Lower leg skin (tissue), 4 donors: ENCODE measurements at regions not wholly inside any gene's neighbourhood (a gene's known extent, or its start where the extent isn't known, plus 50 kb on each side); places are given as distances from the start of the nearest gene placed in this dataset.

Experiments used
- DNase-seq, 2 donors: peaks; one replicate each; pipeline ENCODE4 v3.0.0-alpha.2; 2019; ENCODE audit warnings: low spot score in 2 of 2
- H3K4me3 ChIP-seq: fragments of 200-600 bp; sonication (generic); 2 replicates; pipeline ENCODE4 v1.5.1; 2017; ENCODE audit warnings: mild to moderate bottlenecking, low read depth; ENCODE audit not compliant: poor library complexity, severe bottlenecking
- POLR2A ChIP-seq, 2 donors: fragments of 450-650 bp; IDR thresholded peaks; one replicate each; pipeline ENCODE4 v1.6.1; 2016 to 2017; ENCODE audit warnings: antibody characterized with exemption in 2 of 2, mild to moderate bottlenecking in 1 of 2, moderate library complexity in 1 of 2
- WGBS, 2 donors: methylation state at CpG; one replicate each; pipeline ENCODE4 v1.1.5; 2018; 5-methylcytosine and 5-hydroxymethylcytosine counted together
- intact Hi-C: fragments of 100-400 bp; cut with DNase I; formaldehyde crosslinking; loops from one replicate; pipeline ENCODE4 v1.15.0; 2023; ENCODE audit warnings: low total_unique reads
- TF ChIP-seq, protein P1 (sequence below), 3 donors: fragments of 450-650 bp; IDR thresholded peaks; one replicate each; pipeline ENCODE4 v1.5.1; 2016; ENCODE audit warnings: antibody characterized with exemption in 3 of 3, mild to moderate bottlenecking in 3 of 3, moderate library complexity in 2 of 3

DNA sequence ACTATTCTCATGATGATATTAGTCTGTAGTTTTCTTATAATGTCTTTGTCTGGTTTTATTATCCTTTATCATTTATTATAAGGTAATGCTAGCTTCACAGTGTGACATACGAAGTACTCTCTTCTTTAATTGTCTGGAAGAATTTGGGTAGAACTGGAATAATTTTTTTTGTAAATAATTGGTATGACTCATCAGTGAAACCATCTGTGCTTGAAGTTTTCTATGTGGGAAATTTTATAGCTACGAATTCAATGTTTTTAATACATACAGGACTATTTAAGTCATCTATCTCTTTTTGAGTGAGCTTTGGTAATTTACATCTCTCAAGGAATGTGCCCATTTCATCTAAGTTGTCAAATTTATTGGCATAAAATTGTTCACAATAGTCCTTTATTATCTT, 86.3 kb downstream of the SOD2 start:
- TF ChIP-seq, protein P1, sequence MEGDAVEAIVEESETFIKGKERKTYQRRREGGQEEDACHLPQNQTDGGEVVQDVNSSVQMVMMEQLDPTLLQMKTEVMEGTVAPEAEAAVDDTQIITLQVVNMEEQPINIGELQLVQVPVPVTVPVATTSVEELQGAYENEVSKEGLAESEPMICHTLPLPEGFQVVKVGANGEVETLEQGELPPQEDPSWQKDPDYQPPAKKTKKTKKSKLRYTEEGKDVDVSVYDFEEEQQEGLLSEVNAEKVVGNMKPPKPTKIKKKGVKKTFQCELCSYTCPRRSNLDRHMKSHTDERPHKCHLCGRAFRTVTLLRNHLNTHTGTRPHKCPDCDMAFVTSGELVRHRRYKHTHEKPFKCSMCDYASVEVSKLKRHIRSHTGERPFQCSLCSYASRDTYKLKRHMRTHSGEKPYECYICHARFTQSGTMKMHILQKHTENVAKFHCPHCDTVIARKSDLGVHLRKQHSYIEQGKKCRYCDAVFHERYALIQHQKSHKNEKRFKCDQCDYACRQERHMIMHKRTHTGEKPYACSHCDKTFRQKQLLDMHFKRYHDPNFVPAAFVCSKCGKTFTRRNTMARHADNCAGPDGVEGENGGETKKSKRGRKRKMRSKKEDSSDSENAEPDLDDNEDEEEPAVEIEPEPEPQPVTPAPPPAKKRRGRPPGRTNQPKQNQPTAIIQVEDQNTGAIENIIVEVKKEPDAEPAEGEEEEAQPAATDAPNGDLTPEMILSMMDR (IDR thresholded peaks at IDR 0.05), result no peak
- TF ChIP-seq POLR2A (IDR thresholded peaks at IDR 0.05), result no peak
- intact Hi-C loops, result no loop called here
- WGBS, 2 donors, result 40% methylated on average over 2 of the region's 2 CpGs
- DNase-seq, result no peak
- no peak overlapping the region for H3K4me3 ChIP-seq

DNA sequence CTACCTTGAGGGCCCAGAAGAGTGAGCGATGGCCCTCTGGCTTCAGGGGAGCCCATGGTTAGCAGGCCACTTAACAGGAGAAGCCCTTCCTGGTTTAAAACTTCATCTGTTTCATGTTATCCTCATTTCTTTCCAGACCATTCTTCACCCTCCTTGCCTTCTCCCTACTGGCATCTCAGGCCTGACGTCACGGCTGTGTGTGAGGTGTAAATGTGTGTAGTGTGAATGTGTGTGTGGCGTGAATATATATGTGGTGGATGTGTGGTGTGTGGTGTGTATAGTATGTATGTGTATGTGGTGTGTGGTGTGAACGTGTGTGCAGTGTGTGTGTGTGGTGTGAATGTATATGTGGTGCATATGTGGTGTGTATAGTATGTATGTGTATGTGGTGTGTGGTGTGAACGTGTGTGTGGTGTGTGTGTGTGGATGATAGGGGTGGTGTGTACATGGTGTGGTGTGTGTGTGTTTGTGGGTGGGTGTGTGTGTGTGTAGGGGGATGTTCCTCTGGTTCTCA, 88.5 kb downstream of the SOD2 start:
- no peak overlapping the region for H3K4me3 ChIP-seq
- no peak for DNase-seq
- 81 to 86% methylated on average over 6 of the region's 6 CpGs for WGBS, 2 donors
- intact Hi-C loops, result no loop called here
- TF ChIP-seq POLR2A (IDR thresholded peaks at IDR 0.05), result no peak
- TF ChIP-seq, protein P1 (IDR thresholded peaks at IDR 0.05), result no peak

DNA sequence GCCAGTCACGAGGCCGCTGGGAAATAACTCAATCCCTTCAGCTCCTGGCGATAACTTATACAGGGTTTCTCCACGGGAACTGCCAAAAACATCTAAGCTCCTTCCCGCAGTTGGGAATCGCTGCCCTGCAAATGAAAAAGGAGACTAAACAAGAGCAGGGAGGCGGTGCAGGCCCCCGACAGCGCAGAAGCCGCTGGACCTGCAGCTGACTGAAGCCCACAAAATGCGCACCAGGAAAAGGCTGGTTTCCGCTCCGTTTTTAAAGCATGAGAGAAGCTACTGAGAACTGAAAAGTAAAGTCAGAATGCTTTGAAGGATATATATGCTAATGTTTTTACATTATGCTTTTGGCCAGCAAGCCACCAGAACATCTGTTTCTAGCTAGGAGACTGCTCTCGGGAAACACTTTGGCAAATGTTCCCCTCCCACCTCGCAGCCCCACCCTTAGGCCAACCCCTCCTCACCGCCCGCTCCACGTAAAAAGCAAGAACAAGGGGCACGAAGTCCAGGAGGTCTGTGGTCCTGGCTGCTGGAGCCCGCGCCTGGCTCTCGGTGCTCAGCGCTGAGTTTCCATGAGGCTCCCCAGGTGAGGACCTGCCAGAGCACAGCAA, 90.5 kb downstream of the SOD2 start:
- H3K4me3 ChIP-seq, result no peak overlapping the region
- DNase-seq, result no peak
- intact Hi-C loops, result no loop called here
- WGBS, 2 donors, result 59 to 70% methylated on average over 21 to 22 of the region's 23 CpGs
- TF ChIP-seq, protein P1 (IDR thresholded peaks at IDR 0.05), result no peak
- TF ChIP-seq POLR2A (IDR thresholded peaks at IDR 0.05), result no peak

DNA sequence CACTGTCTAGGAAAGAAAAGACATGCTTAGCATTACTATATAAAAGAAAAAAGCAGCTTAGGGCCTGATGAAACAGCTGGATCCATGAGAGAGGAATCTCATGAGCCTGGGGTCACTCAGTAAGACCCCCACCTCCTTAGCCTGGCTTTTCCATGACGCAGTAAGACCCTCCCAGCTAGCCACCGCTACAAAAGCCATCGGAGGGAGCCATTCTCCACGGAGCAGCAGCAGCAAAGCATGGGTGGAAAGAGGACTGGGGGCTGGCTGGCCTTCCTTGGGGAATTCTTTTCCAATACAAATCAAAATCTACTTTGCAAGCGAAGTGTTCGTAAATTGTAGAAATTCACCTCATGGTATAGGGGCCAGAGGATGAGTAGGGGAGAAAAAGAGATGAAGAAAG, 91.8 kb downstream of the SOD2 start:
- DNase-seq, result no peak
- 78 to 82% methylated on average over 6 of the region's 6 CpGs for WGBS, 2 donors
- intact Hi-C loops, result no loop called here
- TF ChIP-seq, protein P1 (IDR thresholded peaks at IDR 0.05), result no peak
- no peak for TF ChIP-seq POLR2A (IDR thresholded peaks at IDR 0.05)
- H3K4me3 ChIP-seq, result no peak overlapping the region

DNA sequence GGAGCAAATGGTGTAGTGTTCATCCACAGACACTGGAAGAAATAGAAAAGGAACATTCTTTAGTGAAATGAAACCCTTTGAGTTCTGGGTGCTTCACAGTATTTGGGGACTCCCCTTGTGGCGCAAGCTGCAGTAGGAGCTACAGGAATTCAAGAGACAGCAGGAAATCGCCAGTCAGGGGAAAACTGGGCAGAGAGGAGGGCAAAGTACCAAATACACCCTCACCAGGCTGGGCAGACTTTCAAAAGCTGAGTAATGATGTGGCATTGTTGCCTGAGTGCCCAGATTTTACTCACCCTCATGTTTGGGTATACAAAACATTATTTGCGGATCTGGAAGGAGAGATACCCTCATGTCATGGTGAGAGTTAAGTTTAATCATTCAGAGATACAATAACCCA, 97.9 kb downstream of the SOD2 start:
- no peak for DNase-seq
- WGBS, 2 donors, result 41 to 42% methylated on average over 3 of the region's 3 CpGs
- intact Hi-C loops, result no loop called here
- no peak overlapping the region for H3K4me3 ChIP-seq
- TF ChIP-seq, protein P1 (IDR thresholded peaks at IDR 0.05), result no peak
- TF ChIP-seq POLR2A (IDR thresholded peaks at IDR 0.05), result no peak

DNA sequence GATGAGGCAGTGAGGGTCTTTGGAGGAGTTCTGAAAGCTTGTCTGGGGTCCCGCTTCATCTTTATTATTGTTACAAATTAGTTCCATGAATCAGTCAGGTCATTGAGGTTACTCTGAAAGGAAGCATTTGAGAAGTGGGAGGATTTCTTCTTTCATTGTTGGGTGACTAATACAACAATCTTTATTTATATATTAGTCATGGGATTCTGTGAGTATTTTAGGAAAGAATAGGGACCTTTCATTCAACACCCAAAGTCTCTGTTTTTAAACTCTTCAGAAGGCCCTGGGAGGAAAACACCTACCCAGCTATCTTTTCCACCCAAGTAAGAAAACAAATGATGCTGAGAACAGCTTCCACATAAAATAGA, 98.3 kb downstream of the SOD2 start:
- no peak for DNase-seq
- intact Hi-C loops, result no loop called here
- TF ChIP-seq, protein P1 (IDR thresholded peaks at IDR 0.05), result no peak
- no peak for TF ChIP-seq POLR2A (IDR thresholded peaks at IDR 0.05)
- H3K4me3 ChIP-seq, result no peak overlapping the region
- WGBS, 2 donors, result 34 to 38% methylated on average over 1 of the region's 1 CpG
